ENCODE measurements at regions not wholly inside any gene's neighbourhood (a gene's known extent, or its start where the extent isn't known, plus 50 kb on each side); places are given as distances from the start of the nearest gene placed in this dataset.
"Not testable (repeated sequence)": the region's sequence is repeated elsewhere in the genome, so short reads cannot be mapped to it uniquely, and the experiment has no call there.

GRCh38 chr10:76621886-76622620 is 1015.6 kb downstream of the KCNMA1 start:
- Histone ChIP-seq H3K9me3 (no peaks in the 10 kb centered on the region), H3K36me3 (no peaks in the 10 kb centered on the region), H3K27ac (no peak overlapping the region), H3K27me3 (no peaks in the 10 kb centered on the region), H3K4me1 (no peaks in the 10 kb centered on the region), H3K4me3 (no peak overlapping the region)
- no peak for TF ChIP-seq CTCF (IDR thresholded peaks at IDR 0.05)
- TF ChIP-seq POLR2A (IDR thresholded peaks at IDR 0.05): no peak
- DNase-seq: no peak

GRCh38 chr10:76618641-76619040 is 1019.0 kb downstream of the KCNMA1 start:
- no peaks in the 10 kb centered on the region for H3K36me3 ChIP-seq
- no peaks in the 10 kb centered on the region for H3K4me1 ChIP-seq
- no peak for TF ChIP-seq POLR2A (IDR thresholded peaks at IDR 0.05)
- TF ChIP-seq CTCF (IDR thresholded peaks at IDR 0.05): no peak
- H3K27ac ChIP-seq: no peak overlapping the region
- no peak for DNase-seq
- no peaks in the 10 kb centered on the region for H3K9me3 ChIP-seq
- no peaks in the 10 kb centered on the region for H3K27me3 ChIP-seq
- no peak overlapping the region for H3K4me3 ChIP-seq

- Histone ChIP-seq H3K27ac (no peak overlapping the region), H3K4me3 (no peak overlapping the region), H3K4me1 (no peaks in the 10 kb centered on the region), H3K9me3 (no peaks in the 10 kb centered on the region), H3K27me3 (no peaks in the 10 kb centered on the region), H3K36me3 (no peaks in the 10 kb centered on the region)
- DNase-seq: no peak
- no peak for TF ChIP-seq CTCF (IDR thresholded peaks at IDR 0.05)
- no peak for TF ChIP-seq POLR2A (IDR thresholded peaks at IDR 0.05)
Measured at GRCh38 chr10:76618171-76618570, 1019.4 kb downstream of the KCNMA1 start.

GRCh38 chr10:76616666-76617065 is 1020.9 kb downstream of the KCNMA1 start:
- H3K4me1 ChIP-seq, H3K27me3 ChIP-seq, H3K9me3 ChIP-seq, H3K36me3 ChIP-seq, H3K27ac ChIP-seq, DNase-seq, H3K4me3 ChIP-seq: not testable (repeated sequence)

- DNase-seq: no peak
- H3K9me3 ChIP-seq: no peaks in the 10 kb centered on the region
- no peak overlapping the region for H3K27ac ChIP-seq
- H3K4me3 ChIP-seq: no peak overlapping the region
- H3K36me3 ChIP-seq: no peaks in the 10 kb centered on the region
- H3K4me1 ChIP-seq: no peaks in the 10 kb centered on the region
- no peaks in the 10 kb centered on the region for H3K27me3 ChIP-seq
- TF ChIP-seq POLR2A (IDR thresholded peaks at IDR 0.05) (no peak), CTCF (IDR thresholded peaks at IDR 0.05) (no peak)
Measured at GRCh38 chr10:76615049-76615448, 1022.6 kb downstream of the KCNMA1 start.
